HEK293 (cell line): ENCODE measurements at regions not wholly inside any gene's neighbourhood (a gene's known extent, or its start where the extent isn't known, plus 50 kb on each side); places are given as distances from the start of the nearest gene placed in this dataset.

Source experiments
- HOXC10 ChIP-seq: sonication (generic); formaldehyde crosslinking; IDR thresholded peaks from 2 replicates; pipeline ENCODE4 v1.8.1; 2023; ENCODE audit warnings: mild to moderate bottlenecking, missing genetic modification reagents
- KLF7 ChIP-seq: fragments of 450-650 bp; formaldehyde crosslinking; IDR thresholded peaks from 2 replicates; pipeline ENCODE4 v1.5.1; 2016; ENCODE audit warnings: missing biosample characterization, missing genetic modification characterization, borderline replicate concordance
- MEIS1 ChIP-seq: sonication (generic); formaldehyde crosslinking; IDR thresholded peaks from 2 replicates; pipeline ENCODE4 v1.8.1; 2022; ENCODE audit warnings: missing genetic modification reagents, mild to moderate bottlenecking, borderline replicate concordance
- SETDB1 ChIP-seq: IDR thresholded peaks from one replicate; pipeline ENCODE4 v1.6.1; 2017; ENCODE audit warnings: mild to moderate bottlenecking, low read length, moderate library complexity, mixed read lengths; ENCODE audit not compliant: insufficient read length
- ZFP69B ChIP-seq: fragments of 450-650 bp; formaldehyde crosslinking; IDR thresholded peaks from 2 replicates; pipeline ENCODE4 v1.5.1; 2016; ENCODE audit warnings: missing biosample characterization, missing genetic modification characterization
- ZNF311 ChIP-seq: fragments of 450-650 bp; formaldehyde crosslinking; IDR thresholded peaks from 2 replicates; pipeline ENCODE4 v1.5.1; 2017; ENCODE audit warnings: missing biosample characterization, missing genetic modification characterization, borderline replicate concordance
- ZNF624 ChIP-seq: fragments of 450-650 bp; formaldehyde crosslinking; IDR thresholded peaks from 2 replicates; pipeline ENCODE4 v1.5.1; 2017; ENCODE audit warnings: missing biosample characterization, missing genetic modification characterization
- TF ChIP-seq, protein P1 (sequence below): fragments of 450-650 bp; formaldehyde crosslinking; IDR thresholded peaks from 2 replicates; pipeline ENCODE4 v1.5.1; 2017; ENCODE audit warnings: missing biosample characterization, missing genetic modification characterization

DNA sequence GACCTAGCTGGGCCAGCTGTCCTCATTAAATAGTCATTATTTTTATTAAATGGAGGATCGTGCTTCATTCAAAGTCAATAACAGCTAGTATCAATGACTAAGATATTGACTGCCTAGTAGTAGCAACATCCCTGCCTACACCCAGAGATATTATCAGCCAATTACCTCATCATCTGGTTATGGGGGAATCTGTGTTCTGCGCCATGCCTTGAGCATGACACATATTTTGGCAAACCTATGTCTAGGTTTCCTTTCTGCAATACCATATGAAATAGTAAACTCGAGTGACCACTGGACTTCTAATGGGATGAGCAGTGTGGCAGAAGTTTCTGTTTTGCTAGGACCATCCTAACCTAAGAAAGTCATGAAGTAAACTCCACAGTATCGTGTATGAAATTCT, 50.0 kb upstream of the AADAT start (continued):
- no peak for TF ChIP-seq MEIS1 (CRISPR knock-in tag)
- no peak for TF ChIP-seq ZFP69B
- no peak for TF ChIP-seq SETDB1
- no peak for TF ChIP-seq ZNF311 (tag by site-specific recombination)
- no peak for TF ChIP-seq KLF7 (tag by site-specific recombination)
- TF ChIP-seq HOXC10 (CRISPR knock-in tag): no peak
- TF ChIP-seq ZNF624: no peak
- TF ChIP-seq, protein P1, sequence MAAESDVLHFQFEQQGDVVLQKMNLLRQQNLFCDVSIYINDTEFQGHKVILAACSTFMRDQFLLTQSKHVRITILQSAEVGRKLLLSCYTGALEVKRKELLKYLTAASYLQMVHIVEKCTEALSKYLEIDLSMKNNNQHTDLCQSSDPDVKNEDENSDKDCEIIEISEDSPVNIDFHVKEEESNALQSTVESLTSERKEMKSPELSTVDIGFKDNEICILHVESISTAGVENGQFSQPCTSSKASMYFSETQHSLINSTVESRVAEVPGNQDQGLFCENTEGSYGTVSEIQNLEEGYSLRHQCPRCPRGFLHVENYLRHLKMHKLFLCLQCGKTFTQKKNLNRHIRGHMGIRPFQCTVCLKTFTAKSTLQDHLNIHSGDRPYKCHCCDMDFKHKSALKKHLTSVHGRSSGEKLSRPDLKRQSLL: no peak
